ENCODE measurements at regions not wholly inside any gene's neighbourhood (a gene's known extent, or its start where the extent isn't known, plus 50 kb on each side); places are given as distances from the start of the nearest gene placed in this dataset.

GRCh38 chr20:17794400-17794799 lies 94.6 kb downstream of the BANF2 start:
- TF ChIP-seq ZFX (IDR thresholded peaks at IDR 0.05) (no peak), TCF7L2 (IDR thresholded peaks at IDR 0.05; ENCODE audit: borderline replicate concordance, extremely low read depth, insufficient read depth, insufficient read length) (no peak), CTCF (IDR thresholded peaks at IDR 0.05 in 2 of 3, conservative IDR thresholded peaks at IDR 0.05 in 1 of 3; ENCODE audit: borderline replicate concordance in 1 of 3, insufficient read depth in 1 of 3, low read depth in 2 of 3, low read length in 2 of 3) (no peak)

Measured in HCT116 (cell line).